ENCODE measurements at regions not wholly inside any gene's neighbourhood (a gene's known extent, or its start where the extent isn't known, plus 50 kb on each side); places are given as distances from the start of the nearest gene placed in this dataset.

GRCh38 chrX:42524379-42524778 lies 253.6 kb downstream of the PPP1R2C start:
- DNase-seq (ENCODE audit: low spot score), result no peak

- DNase-seq (ENCODE audit: low spot score), result no peak
Measured at GRCh38 chrX:42519666-42520231, 258.2 kb downstream of the PPP1R2C start.

GRCh38 chrX:42515939-42516338 lies 262.0 kb downstream of the PPP1R2C start:
- DNase-seq (ENCODE audit: low spot score), result no peak

- no peak for DNase-seq (ENCODE audit: low spot score)
Measured at GRCh38 chrX:42505016-42505415, 272.9 kb downstream of the PPP1R2C start.

GRCh38 chrX:42499620-42500019 lies 278.3 kb downstream of the PPP1R2C start:
- DNase-seq (ENCODE audit: low spot score), result no peak

GRCh38 chrX:42497356-42497755 lies 280.6 kb downstream of the PPP1R2C start:
- no peak for DNase-seq (ENCODE audit: low spot score)

- DNase-seq (ENCODE audit: low spot score), result no peak
Measured at GRCh38 chrX:42496239-42496638, 281.7 kb downstream of the PPP1R2C start.

- no peak for DNase-seq (ENCODE audit: low spot score)
Measured at GRCh38 chrX:42495139-42495538, 282.8 kb downstream of the PPP1R2C start.

- DNase-seq (ENCODE audit: low spot score), result no peak
Measured at GRCh38 chrX:42491137-42491907, 286.6 kb downstream of the PPP1R2C start.

GRCh38 chrX:42490111-42490510 lies 287.9 kb downstream of the PPP1R2C start:
- DNase-seq (ENCODE audit: low spot score), result no peak

GRCh38 chrX:42485601-42486000 lies 292.4 kb downstream of the PPP1R2C start:
- no peak for DNase-seq (ENCODE audit: low spot score)

- DNase-seq (ENCODE audit: low spot score), result no peak
Measured at GRCh38 chrX:42484233-42484632, 293.7 kb downstream of the PPP1R2C start.

- DNase-seq (ENCODE audit: low spot score), result no peak
Measured at GRCh38 chrX:42477396-42477795, 300.6 kb downstream of the PPP1R2C start.

- DNase-seq (ENCODE audit: low spot score), result no peak
Measured at GRCh38 chrX:42472727-42473126, 305.2 kb downstream of the PPP1R2C start.

GRCh38 chrX:42466332-42467046 lies 311.5 kb downstream of the PPP1R2C start:
- DNase-seq (ENCODE audit: low spot score), result no peak

- no peak for DNase-seq (ENCODE audit: low spot score)
Measured at GRCh38 chrX:42465821-42466220, 312.1 kb downstream of the PPP1R2C start.

- no peak for DNase-seq (ENCODE audit: low spot score)
Measured at GRCh38 chrX:42463706-42464490, 314.1 kb downstream of the PPP1R2C start.

- no peak for DNase-seq (ENCODE audit: low spot score)
Measured at GRCh38 chrX:42462917-42463316, 315.0 kb downstream of the PPP1R2C start.

- DNase-seq (ENCODE audit: low spot score), result no peak
Measured at GRCh38 chrX:42460706-42461105, 317.3 kb downstream of the PPP1R2C start.

- no peak for DNase-seq (ENCODE audit: low spot score)
Measured at GRCh38 chrX:42459735-42460134, 318.2 kb downstream of the PPP1R2C start.

GRCh38 chrX:42456176-42456700 lies 321.7 kb downstream of the PPP1R2C start:
- no peak for DNase-seq (ENCODE audit: low spot score)

GRCh38 chrX:42450228-42450627 lies 327.7 kb downstream of the PPP1R2C start:
- DNase-seq (ENCODE audit: low spot score), result no peak
